Activated CD4-positive, alpha-beta T cell treated with anti-CD3 and anti-CD28 coated beads, Interleukin-2, amount 10 ng/mL, durations not matched to agents 7 days and 5 days (primary cell): ENCODE measurements at regions not wholly inside any gene's neighbourhood (a gene's known extent, or its start where the extent isn't known, plus 50 kb on each side); places are given as distances from the start of the nearest gene placed in this dataset.
"Not testable (repeated sequence)": the region's sequence is repeated elsewhere in the genome, so short reads cannot be mapped to it uniquely, and the experiment has no call there.

Source experiments
- CTCF ChIA-PET: fragments of 350-600 bp; sonication (Branson Sonifier 250); formaldehyde crosslinking; loops from one replicate; lab custom pipeline; 2021; ENCODE audit warnings: antibody characterized with exemption; lab: Charles Lee
- POLR2A ChIA-PET: fragments of 350-600 bp; sonication (Branson Sonifier 250); formaldehyde crosslinking; loops from one replicate; lab custom pipeline; 2021; ENCODE audit warnings: antibody characterized with exemption; lab: Charles Lee
- DNase-seq: peaks from one replicate; pipeline ENCODE4 v3.0.0-alpha.2; 2020
- H3K27ac Mint-ChIP-seq: one replicate; pipeline ENCODE4 v1.8.0; 2021; ENCODE audit warnings: mild to moderate bottlenecking, moderate library complexity, mixed read lengths
- H3K27me3 Mint-ChIP-seq: one replicate; pipeline ENCODE4 v1.8.0; 2021; ENCODE audit warnings: mixed read lengths
- H3K36me3 Mint-ChIP-seq: one replicate; pipeline ENCODE4 v1.8.0; 2021; ENCODE audit warnings: low read depth, mixed read lengths
- H3K4me1 Mint-ChIP-seq: one replicate; pipeline ENCODE4 v1.8.0; 2021; ENCODE audit warnings: mixed read lengths
- H3K4me3 Mint-ChIP-seq: one replicate; pipeline ENCODE4 v1.8.0; 2021; ENCODE audit warnings: mild to moderate bottlenecking, moderate library complexity, mixed read lengths
- H3K9me3 Mint-ChIP-seq: one replicate; pipeline ENCODE4 v1.8.0; 2021; ENCODE audit warnings: mixed read lengths

GRCh38 chr1:20413136-20413775 is 72.8 kb downstream of the CAMK2N1 start:
- ChIA-PET POLR2A (no interaction called here), CTCF (no interaction called here)
- no peak overlapping the region for H3K27ac Mint-ChIP-seq
- no peaks in the 10 kb centered on the region for H3K36me3 Mint-ChIP-seq
- H3K4me3 Mint-ChIP-seq: no peak overlapping the region
- peaks cover 3% of the 10 kb centered on the region for H3K4me1 Mint-ChIP-seq
- no peaks in the 10 kb centered on the region for H3K9me3 Mint-ChIP-seq
- DNase-seq: no peak
- peaks cover 5% of the 10 kb centered on the region for H3K27me3 Mint-ChIP-seq

GRCh38 chr1:20411196-20411980 is 74.6 kb downstream of the CAMK2N1 start:
- no peak overlapping the region for H3K27ac Mint-ChIP-seq
- no peaks in the 10 kb centered on the region for H3K36me3 Mint-ChIP-seq
- H3K4me3 Mint-ChIP-seq: no peak overlapping the region
- CTCF ChIA-PET: no interaction called here
- DNase-seq: no peak
- peaks cover 3% of the 10 kb centered on the region for H3K4me1 Mint-ChIP-seq
- peaks cover 17% of the 10 kb centered on the region for H3K27me3 Mint-ChIP-seq
- no peaks in the 10 kb centered on the region for H3K9me3 Mint-ChIP-seq
- POLR2A ChIA-PET: no interaction called here

GRCh38 chr1:20410503-20410902 is 75.5 kb downstream of the CAMK2N1 start:
- Mint-ChIP-seq H3K9me3 (no peaks in the 10 kb centered on the region), H3K4me1 (peaks cover 3% of the 10 kb centered on the region), H3K27ac (no peak overlapping the region), H3K27me3 (peaks cover 20% of the 10 kb centered on the region), H3K4me3 (no peak overlapping the region), H3K36me3 (no peaks in the 10 kb centered on the region)
- no peak for DNase-seq
- ChIA-PET CTCF (no interaction called here), POLR2A (no interaction called here)

- Mint-ChIP-seq H3K4me1 (peaks cover 3% of the 10 kb centered on the region), H3K27ac (no peak overlapping the region), H3K9me3 (no peaks in the 10 kb centered on the region), H3K4me3 (no peak overlapping the region), H3K36me3 (no peaks in the 10 kb centered on the region), H3K27me3 (peaks cover 23% of the 10 kb centered on the region)
- no peak for DNase-seq
- CTCF ChIA-PET: no interaction called here
- POLR2A ChIA-PET: no interaction called here
These were observed 76.0 kb downstream of the CAMK2N1 start for GRCh38 chr1:20409971-20410370.

- Mint-ChIP-seq H3K9me3 (no peaks in the 10 kb centered on the region), H3K27me3 (peaks cover 30% of the 10 kb centered on the region), H3K27ac (no peak overlapping the region), H3K36me3 (no peaks in the 10 kb centered on the region), H3K4me1 (no peaks in the 10 kb centered on the region), H3K4me3 (no peak overlapping the region)
- POLR2A ChIA-PET: no interaction called here
- CTCF ChIA-PET: no interaction called here
- DNase-seq: no peak
These were observed 77.0 kb downstream of the CAMK2N1 start for GRCh38 chr1:20409012-20409411.

- H3K9me3 Mint-ChIP-seq, POLR2A ChIA-PET: not testable (repeated sequence)
- CTCF ChIA-PET: interaction anchor here (1.2 kb wide), 1 partner anchor 12 kb away, joined by 4 read pairs; no protein-coding TSS in a partner anchor
These were observed 77.8 kb downstream of the CAMK2N1 start for GRCh38 chr1:20408133-20408650.

GRCh38 chr1:20405893-20406604 is 80.0 kb downstream of the CAMK2N1 start:
- Mint-ChIP-seq H3K4me1 (no peaks in the 10 kb centered on the region), H3K4me3 (no peak overlapping the region), H3K36me3 (no peaks in the 10 kb centered on the region), H3K9me3 (no peaks in the 10 kb centered on the region), H3K27me3 (peaks cover 41% of the 10 kb centered on the region), H3K27ac (no peak overlapping the region)
- ChIA-PET CTCF (no interaction called here), POLR2A (no interaction called here)
- DNase-seq: no peak

More at GRCh38 chr1:20408133-20408650, 77.8 kb downstream of the CAMK2N1 start:
- peaks cover 34% of the 10 kb centered on the region for H3K27me3 Mint-ChIP-seq
- not testable (repeated sequence) for H3K36me3 Mint-ChIP-seq, H3K4me3 Mint-ChIP-seq, DNase-seq, H3K4me1 Mint-ChIP-seq, H3K27ac Mint-ChIP-seq

GRCh38 chr1:20405051-20405754 is 80.8 kb downstream of the CAMK2N1 start:
- H3K27me3 Mint-ChIP-seq: peaks cover 43% of the 10 kb centered on the region
- no peak for DNase-seq
- H3K4me1 Mint-ChIP-seq: no peaks in the 10 kb centered on the region
- H3K36me3 Mint-ChIP-seq: no peaks in the 10 kb centered on the region
- no peak overlapping the region for H3K4me3 Mint-ChIP-seq
- ChIA-PET CTCF (no interaction called here), POLR2A (no interaction called here)
- no peaks in the 10 kb centered on the region for H3K9me3 Mint-ChIP-seq
- H3K27ac Mint-ChIP-seq: no peak overlapping the region
